ENCODE measurements at regions not wholly inside any gene's neighbourhood (a gene's known extent, or its start where the extent isn't known, plus 50 kb on each side); places are given as distances from the start of the nearest gene placed in this dataset.
A peak's percentile ranks its signal among the peaks of the same experiment; 100 is the strongest.
"Not testable (repeated sequence)": the region's sequence is repeated elsewhere in the genome, so short reads cannot be mapped to it uniquely, and the experiment has no call there.

DNA sequence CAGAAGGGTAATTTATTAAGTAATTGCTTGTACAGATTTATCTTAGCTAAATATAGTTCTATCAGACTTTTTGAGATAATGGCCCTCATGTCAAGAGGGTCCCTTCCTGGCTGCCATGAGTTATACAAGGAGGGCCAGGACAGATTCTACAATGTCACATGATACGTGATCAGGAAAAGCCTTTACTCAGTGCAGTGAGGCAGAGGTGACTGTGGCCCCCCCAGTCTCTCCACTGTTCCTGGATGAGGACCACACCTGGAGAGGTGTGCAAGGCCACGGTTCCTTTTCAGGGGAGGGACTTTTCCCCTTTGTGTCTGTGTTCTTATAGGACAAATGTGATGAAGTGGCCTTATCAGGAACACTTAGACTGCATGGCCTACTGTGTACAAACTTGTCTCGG, 54.3 kb upstream of the LRCH1 start:
- DNase-seq, result no peak

DNA sequence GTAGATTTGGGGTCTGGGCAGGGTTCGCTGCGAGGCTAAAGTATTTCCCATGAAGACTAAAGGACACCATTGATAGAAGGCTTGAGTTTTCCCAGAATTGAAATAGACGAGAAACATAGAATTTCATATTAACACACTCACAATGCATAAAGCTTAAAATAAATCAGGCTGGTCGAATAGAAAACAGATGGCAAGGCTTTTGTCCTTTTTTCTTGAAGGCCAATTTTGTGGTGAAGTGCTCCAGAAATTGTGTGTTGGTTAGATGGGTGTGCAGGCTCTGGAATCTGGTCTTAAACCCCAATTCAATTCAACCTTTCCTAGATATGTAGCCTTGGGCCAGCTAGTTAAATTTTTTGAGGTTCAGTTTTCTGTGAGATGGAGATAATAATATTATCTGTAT, 56.9 kb upstream of the LRCH1 start:
- DNase-seq, result no peak

- DNase-seq, result peak; percentile 62
These were observed 57.3 kb upstream of the LRCH1 start for GRCh38 chr13:46495651-46496050.

- no peak for DNase-seq
These were observed 57.9 kb upstream of the LRCH1 start for GRCh38 chr13:46495066-46495465.

- peak; percentile 42 for DNase-seq
These were observed 60.0 kb upstream of the LRCH1 start for GRCh38 chr13:46492946-46493345.

- no peak for DNase-seq
These were observed 61.3 kb upstream of the LRCH1 start for GRCh38 chr13:46491641-46492040.

GRCh38 chr13:46490713-46491112, 62.3 kb upstream of the LRCH1 start:
- not testable (repeated sequence) for DNase-seq

- no peak for DNase-seq
These were observed 62.8 kb upstream of the LRCH1 start for GRCh38 chr13:46490129-46490528.

DNA sequence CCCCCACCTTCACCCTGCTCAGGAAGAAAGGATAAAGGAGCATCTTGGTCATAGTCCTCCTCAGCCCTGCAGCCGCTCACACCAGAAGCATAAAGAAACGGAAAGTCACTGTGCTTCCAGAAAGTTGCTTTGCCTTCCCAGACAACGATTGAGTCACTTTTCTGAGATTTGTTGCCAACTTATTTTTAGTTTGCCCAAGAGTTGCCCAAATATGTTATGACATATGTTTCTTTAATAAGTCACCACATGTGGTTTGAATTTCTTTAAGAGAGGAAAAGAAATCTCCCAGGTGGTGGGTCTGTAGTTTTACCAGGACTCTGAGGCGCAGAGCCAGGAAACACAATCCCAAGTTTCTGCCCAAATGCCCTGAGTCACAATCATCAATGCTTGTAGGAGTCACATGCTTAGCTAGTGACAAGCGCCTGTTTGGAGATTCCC, 63.4 kb upstream of the LRCH1 start:
- DNase-seq, result peak; percentile 92

- no peak for DNase-seq
These were observed 65.2 kb upstream of the LRCH1 start for GRCh38 chr13:46487748-46488147.

DNA sequence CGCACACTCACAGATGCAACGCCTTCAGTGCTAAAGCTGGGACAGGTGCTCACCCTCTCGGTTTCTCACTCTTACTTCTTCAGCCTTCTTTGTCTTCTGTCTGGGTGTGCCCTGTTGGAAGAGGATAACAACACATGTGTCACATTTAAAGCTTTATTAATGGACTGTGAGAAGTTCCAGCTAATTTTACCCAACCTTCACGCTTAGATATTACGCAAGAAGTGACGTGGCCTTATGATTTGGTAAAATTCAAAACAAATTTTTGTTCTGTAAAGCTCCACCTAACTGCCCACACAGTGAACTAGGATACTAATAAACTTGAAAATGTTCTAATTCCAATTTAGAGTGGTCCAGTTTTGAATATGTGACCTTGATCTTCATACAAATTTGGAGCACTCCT, 66.7 kb upstream of the LRCH1 start:
- no peak for DNase-seq

DNA sequence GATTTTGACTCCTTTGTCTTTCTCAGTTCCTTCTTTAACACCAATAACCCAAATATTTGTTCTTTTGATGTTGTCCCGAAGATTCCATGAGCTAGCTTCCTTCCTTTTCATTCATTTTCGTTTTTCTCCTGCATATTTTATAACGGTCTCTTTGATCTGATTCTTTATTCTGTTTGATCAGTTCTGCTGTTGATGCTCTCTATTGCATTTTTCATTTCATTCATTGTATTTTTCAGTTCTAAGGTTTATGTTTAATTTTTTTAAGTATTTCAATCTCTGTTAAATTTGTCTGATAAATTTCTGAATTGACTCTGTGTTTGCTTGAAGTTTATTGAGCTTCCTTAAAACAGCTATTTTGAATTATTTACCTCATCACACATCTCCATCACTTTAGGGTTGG, 68.4 kb upstream of the LRCH1 start:
- no peak for DNase-seq

- no peak for DNase-seq
These were observed 71.8 kb upstream of the LRCH1 start for GRCh38 chr13:46481166-46481565.

DNA sequence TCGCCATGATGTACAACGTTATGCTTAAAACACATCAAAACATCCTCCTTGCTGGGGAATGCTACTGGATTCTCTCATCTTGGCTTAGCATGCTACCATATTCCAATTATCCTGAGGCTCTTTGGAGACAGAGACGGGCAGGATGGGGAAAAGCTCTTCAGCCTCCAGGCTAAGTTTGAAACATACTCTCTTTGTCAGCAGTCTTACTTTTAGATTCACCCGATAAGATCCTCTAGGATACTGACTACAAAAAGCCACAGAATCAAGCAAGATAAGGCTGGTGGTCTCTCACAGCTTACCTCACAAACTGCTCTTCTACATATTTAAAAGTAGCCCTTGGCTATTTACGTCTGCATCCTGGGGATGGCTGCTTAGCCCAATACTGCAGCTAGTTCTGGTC, 72.8 kb upstream of the LRCH1 start:
- no peak for DNase-seq

GRCh38 chr13:46479691-46480090, 73.3 kb upstream of the LRCH1 start:
- DNase-seq, result no peak

DNA sequence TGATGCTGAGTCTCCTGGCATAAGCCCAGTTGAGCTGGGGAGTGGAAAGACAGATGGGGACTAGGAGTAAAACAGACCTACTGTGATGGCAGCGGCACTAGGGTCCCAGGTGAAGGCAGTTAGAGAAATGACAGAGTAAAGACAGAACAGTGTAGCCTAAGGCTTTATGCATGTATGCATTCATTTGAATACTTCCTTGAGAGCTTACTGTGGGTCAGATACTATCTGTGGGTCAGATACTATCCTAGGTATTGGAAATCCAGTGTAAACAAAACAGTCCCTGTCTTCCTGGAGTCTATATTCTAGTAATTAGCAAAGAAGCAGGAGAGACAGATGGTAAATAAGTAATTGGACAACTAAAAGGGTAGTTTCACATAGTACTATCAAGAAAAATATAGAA, 73.7 kb upstream of the LRCH1 start:
- no peak for DNase-seq

GRCh38 chr13:46478651-46479050, 74.3 kb upstream of the LRCH1 start:
- DNase-seq, result peak; percentile 13

- DNase-seq, result no peak
These were observed 76.8 kb upstream of the LRCH1 start for GRCh38 chr13:46476174-46476573.

DNA sequence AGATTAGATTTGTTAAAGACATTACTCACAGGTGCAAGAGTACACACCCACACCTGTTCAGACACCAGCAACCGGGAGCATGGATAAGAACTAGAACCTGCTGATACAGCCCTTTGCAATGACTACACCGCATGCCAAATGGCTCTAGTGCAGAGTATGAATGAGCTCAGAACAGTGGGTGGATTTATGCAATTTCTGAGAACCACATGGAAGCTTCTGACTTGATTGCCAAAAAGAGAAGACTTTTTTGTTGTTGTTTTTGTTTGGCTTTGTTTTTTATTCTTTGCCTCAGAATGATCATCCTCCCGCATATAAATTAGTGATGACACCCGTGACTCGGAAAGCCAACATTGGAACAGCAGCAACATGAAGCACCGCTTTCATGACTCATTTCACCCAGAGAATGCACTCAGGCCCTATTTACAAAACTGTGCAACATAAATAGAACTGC, 77.4 kb upstream of the LRCH1 start:
- DNase-seq, result peak; percentile 36

GRCh38 chr13:46473806-46474205, 79.2 kb upstream of the LRCH1 start:
- DNase-seq, result peak; percentile 34

DNA sequence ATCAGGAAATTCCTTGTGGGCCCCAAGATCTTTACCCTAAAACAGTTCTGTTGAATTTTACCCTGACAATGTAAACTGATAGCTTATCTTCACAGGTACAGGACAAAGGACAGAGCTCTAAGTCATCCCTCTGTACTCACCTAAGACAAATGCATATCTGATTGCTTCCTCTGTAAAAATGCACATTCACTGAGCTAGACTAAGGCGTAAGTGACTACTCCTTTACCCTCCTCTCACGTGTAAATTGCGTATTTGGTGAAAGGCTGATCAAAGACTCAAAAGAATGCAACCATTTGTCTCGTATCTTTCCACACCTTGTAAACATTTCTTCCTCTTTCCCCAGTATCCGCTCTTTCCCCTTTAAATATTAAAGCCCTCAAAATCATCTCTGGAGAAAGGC, 80.6 kb upstream of the LRCH1 start:
- no peak for DNase-seq

DNA sequence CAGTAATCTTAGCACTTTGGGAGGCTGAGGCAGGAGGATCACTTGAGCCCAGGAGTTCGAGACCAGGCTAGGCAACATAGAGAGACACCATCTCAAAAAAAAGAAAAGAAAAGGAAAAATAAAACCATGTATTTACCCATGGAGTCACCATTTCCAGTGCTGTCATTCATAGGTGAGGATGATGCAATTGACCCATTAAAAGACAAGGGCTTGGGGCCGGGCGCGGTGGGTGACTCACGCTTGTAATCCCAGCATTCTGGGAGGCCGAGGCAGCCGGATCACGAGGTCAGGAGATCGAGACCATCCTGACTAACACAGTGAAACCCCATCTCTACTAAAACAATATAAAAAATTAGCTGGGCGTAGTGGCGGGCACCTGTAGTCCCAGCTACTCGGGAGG, 82.6 kb upstream of the RUBCNL start:
- not testable (repeated sequence) for DNase-seq

GRCh38 chr13:46468570-46469463, 81.8 kb upstream of the RUBCNL start:
- peak; percentile 86 for DNase-seq

- DNase-seq, result peak; percentile 28
These were observed 80.6 kb upstream of the RUBCNL start for GRCh38 chr13:46467694-46468093.

GRCh38 chr13:46466074-46466473, 79.0 kb upstream of the RUBCNL start:
- DNase-seq, result not testable (repeated sequence)

Measured in fibroblast of skin of right quadriceps (primary cell).